Suppressor macrophage treated with lipopolysaccharide for 4 hours (primary cell): ENCODE measurements at regions not wholly inside any gene's neighbourhood (a gene's known extent, or its start where the extent isn't known, plus 50 kb on each side); places are given as distances from the start of the nearest gene placed in this dataset.
A peak's percentile ranks its signal among the peaks of the same experiment; 100 is the strongest.
"Not testable (repeated sequence)": the region's sequence is repeated elsewhere in the genome, so short reads cannot be mapped to it uniquely, and the experiment has no call there.

Source experiments
- DNase-seq: peaks from one replicate; pipeline ENCODE4 v3.0.0-alpha.2; 2020

DNA sequence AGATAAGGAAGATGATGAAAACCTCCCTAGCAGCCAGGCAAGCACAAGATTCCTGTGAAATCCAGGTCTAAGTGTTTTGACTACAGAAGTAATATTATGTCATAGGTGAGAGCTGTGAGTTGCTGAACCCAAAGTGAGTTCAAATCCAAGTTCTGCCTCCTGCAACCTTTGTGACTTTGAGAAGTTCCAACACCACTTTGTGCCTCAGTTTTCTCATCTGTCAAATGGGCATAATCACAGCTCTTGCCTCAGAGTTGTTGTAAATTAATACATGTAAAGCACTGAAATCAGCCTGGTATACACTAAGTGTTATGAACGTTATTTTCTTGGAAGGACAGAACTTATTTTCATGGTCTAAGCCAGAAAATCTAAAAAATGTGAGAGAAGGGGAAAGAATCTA, 210.3 kb upstream of the FRG2C start:
- DNase-seq: not testable (repeated sequence)

DNA sequence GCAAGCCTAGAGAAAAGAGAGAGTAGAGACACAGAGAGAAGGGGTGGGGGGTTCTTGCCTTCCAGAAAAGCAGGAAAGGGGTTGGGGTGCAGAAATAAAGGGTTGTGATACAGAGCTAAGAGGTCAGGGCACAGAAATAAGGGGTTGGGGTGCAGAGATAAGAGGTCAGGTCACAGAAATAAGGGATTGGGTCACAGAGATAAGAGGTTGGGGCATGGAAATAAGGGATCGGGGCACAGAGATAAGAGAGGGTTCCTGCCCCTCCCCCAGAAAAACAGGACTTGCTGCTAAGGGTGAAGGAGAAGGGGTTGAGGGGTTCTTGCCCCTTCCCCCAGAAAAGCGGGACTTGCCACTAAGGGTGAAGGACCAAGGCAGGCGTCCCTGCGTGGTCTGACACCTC, 189.6 kb upstream of the FRG2C start:
- DNase-seq: not testable (repeated sequence)

DNA sequence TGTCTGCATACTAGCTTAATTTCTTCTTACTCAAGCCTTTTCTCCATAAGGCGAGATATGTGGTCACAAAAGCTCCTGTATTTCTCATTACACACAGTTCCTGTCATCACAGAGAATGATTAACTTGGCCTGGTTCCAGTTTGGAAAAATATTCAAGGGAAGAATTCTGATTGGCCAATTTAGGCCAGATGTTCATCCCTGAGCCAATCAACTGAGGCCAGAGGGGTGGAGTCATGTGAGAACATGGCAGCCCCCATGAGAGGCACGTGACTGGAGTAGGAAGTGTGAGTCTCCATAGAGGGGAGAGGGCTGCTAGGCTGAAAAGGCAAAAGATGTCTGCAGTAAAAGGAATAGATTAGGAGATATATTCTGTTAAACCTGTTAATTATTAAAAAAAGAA, 167.5 kb upstream of the FRG2C start:
- DNase-seq: not testable (repeated sequence)

DNA sequence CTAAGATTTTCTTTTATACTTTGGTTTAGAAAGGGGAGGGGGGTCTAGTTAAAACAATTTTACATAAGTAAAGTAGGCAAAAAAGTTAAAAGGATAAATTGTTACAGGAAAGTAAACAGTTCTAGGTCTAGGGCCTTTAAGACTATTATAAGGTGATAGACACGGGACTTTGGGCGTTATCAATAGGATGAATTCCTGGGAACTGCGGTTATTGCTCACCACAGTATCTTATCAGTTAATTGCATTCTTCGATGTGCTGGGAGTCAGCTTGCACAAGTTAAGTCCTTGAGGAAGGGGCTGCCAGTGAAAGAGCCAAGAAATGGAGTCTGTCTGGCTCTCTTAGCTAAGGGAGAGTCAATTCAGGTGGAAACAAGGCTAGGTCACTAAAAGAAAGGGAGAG, 163.8 kb upstream of the FRG2C start:
- DNase-seq: not testable (repeated sequence)

DNA sequence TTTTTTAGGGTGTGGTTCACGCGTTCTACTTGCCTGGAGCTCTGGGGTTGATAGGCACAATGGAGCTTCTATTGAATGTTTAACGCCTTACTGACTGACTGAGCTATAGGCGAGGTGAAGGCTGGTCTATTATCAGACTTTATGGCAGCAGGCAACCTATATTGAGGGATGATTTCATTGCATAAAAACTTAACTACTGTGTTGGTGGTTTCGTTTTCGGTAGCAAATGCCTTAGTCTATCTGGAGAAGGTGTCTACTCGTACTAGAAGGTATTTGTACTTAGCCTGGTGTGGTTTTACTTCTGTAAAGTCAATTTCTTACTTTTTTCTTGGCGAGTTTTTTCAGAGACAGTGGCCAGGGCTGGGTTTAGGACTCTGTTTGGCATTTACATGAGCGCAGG, 162.0 kb upstream of the FRG2C start:
- DNase-seq: not testable (repeated sequence)

DNA sequence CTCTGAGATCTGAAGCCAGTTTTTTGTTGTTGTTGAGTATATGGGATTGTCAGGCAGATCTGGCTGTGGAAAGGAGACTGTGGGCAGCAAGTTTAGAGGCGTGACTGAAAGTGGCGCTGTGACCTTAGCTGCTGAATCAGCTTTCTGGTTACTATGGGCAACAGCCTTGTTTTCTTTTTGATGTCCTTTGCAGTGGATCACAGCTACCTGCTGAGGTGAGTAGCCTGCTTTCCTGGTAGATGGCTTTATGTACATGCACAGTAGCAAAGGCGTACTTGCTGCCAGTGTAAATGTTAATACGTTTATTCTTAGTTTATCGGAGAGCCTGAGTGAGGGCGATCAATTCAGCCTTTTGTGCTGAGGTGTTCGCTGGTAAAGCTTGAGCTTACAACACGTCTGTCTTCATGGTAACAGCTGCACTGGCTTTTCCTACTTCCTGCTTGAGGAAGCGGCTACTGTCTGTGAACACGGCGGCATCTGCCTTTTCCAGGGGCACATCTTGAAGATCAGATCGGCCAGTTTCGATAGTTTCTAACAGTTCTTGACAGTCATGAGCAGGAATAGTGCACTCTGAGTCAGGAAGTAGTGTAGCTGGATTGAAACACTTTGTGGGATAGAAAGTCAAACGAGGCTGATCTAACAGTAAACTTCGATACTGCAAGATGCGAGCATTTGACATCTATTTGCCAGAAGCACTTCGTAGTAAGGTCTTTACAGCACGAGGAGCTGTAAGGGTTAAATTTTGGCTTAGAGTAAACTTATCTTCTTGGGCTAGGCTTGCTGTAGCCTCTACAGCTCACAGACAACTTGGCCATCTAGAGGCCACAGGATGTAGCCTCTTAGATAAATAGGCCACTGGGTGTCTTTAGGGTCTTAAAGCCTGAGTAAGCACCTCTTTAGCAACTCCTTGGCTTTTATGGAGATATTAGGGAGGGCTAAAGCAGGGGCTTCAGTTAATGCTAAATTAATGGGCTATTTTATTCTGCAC, 161.1 kb upstream of the FRG2C start:
- DNase-seq: not testable (repeated sequence)

DNA sequence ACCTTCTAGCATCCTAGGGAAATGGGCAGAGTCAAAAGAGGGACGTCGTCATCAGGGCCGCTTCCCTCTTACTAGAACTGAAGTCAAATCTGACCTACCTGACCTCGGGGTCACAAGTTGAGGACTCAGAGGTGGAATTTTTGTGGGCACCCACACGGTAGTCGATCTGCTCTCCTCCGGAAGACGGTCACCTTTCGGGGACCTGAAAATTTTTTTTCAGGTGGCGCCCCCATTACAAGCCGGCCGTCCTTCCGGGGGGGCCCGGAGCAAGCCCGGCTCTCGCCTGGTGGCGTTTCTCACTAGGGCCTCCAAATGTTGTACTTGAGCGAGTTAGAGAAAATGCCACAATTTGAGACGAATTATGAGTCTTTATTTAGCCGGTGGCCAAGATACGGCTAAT, 157.5 kb upstream of the FRG2C start:
- no peak for DNase-seq

DNA sequence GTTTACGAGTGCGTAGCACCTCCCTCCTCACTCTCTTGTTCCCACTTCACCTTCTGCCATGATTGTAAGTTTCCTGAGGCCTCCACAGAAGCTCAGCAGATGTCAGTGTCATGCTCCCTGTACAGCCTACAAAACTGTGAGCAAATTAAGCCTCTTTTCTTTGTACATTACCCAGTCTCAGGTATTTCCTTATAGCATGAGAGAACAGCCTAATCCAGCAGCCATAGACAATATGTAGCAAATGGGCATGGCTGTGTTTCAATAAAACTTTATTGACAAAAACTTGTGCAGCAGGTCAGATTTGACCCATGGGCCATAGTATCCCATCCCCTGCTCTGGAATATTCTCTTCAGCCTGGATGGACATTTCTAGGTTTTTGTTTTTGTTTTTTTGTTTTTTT, 156.2 kb upstream of the FRG2C start:
- not testable (repeated sequence) for DNase-seq

DNA sequence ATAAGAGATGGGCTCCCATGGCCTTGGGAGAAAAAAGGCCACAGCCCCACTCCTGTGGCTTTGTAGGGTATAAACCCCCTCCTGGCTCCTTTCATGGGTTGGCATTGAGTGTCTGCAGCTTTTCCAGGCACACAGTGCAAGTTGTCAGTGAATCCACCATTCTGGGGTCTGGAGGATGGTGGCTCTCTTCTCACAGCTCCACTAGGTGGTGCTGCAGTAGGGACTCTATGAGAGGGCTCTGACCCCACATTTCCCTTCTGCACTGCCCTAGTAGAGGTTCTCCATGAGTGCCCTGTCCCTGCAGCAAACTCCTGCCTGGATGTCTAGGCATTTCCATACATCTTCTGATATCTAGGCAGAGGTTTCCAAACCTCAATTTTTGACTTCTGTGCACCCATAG, 136.5 kb upstream of the FRG2C start:
- not testable (repeated sequence) for DNase-seq

DNA sequence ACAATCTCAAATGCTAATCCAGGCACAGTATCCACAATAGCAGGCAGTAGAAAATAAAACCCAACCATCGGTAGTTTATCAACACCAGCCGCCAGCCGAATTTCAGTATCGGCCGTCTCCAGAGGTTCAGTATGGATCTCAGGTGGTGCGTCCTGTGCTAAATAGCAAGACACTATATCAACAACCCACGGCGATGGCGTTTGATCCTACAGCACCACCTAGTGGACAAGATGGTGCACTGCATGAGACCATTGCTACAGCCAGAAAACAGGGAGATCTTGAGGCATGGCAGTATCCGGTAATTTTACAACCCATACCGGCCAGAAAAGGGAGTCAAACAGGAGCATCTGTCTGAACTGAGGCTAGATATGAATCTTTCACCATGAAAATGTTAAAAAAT, 112.0 kb upstream of the FRG2C start:
- DNase-seq: peak; percentile 39

DNA sequence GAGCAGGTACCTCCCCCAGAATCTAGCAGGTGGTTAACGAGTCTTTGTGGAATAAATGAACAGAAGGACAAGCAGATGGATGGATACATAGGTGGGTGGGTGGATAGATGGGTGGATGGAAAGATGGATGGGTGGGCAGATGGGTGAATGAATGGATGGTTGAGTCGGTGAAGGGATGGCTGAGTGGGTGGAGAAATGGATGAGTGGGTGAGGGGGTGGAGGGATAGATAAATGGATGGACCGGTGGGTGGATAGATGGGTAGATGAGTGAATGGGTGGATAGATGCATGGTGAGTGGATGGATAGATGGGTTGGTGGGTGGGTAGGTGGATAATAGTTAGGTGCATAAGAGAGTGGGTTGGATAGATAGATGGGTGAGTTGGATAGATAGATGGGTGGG, 99.7 kb upstream of the FRG2C start:
- not testable (repeated sequence) for DNase-seq

DNA sequence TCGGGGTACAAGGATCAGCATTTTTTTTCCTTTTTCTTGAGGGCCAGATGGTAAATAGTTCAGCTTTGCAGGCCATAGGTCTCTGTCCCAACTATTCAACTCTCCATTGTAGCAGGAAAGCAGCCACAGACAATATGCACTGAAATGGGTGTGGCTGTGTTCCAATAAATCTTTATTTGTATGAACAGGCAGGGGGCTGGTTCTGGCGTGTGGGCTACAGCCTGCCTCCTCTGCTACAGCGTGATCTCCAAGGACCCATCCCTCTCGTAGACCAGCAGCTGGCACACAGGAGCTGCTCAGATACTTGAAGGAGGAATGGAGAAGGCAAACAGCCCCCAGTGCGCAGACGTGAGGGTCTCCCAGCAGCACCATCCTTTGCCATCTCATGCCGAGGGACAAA, 91.8 kb upstream of the FRG2C start:
- not testable (repeated sequence) for DNase-seq

DNA sequence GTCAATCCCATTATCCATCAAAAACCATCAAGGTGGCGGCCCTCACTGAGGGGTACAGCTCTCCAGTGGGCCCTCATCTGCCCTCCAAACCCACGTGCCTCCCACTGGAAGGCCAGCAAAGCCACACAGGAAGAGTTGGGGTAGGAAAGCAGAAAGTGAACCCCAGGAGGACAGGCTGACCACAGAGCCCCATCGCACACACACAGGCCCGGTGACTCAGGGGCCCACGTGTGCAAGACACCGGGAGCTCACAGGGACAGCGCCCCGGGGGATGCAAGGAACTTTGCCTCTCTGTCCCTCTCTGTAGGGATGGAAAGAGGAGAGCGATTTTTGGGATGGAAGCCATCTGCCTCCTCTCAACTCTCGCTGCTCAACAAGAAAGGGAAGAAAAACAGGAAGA, 85.0 kb upstream of the FRG2C start:
- not testable (repeated sequence) for DNase-seq

DNA sequence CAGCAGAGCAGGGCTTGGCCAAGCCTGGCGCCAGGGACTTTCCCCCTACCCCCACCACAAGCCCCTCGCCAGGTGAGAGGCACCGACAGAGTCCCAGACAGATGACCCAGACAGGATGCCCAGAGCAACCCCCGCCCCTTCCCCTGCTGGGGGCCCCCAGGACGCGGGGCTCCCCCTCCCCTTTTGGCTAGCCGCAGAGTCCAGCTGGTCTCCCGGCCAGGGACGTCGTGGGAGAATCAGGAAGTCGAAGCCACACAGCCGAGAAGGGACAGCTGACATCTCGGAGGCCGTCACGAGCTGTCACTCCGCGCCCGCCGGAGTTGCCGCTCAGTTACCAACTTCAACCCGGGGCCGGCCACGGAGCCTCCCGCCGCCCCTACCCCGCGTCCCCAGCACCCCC, 84.6 kb upstream of the FRG2C start:
- peak; percentile 3 for DNase-seq

DNA sequence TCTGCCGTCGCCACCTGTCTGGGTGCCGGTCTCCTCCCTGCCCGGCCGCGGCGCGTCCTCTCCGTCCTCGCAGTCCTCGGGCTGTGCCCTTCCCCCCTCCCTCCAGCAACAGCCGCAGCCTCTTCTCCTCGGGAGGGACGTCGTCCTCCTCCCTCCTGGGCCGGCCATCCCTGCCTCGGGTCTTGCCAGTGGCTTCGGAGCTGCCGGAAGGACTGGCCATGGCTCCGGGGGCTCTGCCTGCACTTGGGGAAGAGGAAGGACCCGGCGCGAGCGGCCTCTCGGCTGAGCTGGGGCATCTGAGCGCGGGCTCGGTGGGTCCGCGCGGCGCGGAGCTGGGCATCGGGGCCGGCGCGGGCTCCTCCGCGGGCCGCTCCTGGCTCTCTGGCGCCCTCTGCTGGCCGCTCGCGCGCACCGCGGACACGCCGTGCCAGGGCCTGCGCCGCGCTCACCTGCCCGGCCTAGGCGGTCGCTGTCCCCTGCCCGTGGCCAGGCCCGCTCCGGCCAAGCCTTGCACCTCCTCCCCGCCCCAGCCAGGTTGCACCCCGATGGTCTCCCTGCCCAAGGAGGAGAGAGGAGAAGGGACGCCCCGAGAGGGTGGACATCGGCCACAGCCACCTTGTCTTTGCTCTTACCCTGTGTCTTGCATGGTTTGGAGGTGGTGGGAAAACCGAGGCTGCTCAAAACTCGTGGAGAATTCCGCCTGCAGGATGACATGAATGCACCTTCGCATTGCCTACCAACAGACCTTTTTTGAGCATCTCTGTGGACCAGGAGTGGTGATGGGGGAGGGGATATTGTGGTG, 83.9 kb upstream of the FRG2C start:
- DNase-seq: peak; percentile 19

DNA sequence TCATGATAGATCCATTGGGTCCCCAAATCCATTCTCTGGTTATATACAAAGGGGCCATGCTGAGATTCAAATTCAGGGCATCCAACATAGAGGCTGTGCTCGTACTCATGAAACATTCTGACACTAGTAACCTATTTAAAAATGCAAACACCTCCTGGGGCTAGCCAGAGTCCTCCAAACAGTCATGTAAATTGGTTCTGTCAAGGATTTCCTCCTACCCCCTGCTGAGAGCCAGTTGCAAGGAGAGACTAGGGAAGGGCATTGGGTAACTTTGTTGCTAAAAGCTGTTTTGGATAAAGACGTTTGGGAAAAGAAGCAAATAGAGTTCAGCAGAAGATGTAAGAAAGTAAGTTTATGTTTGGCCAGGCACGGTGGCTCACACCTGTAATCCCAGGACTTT, 81.6 kb upstream of the FRG2C start:
- DNase-seq: not testable (repeated sequence)

DNA sequence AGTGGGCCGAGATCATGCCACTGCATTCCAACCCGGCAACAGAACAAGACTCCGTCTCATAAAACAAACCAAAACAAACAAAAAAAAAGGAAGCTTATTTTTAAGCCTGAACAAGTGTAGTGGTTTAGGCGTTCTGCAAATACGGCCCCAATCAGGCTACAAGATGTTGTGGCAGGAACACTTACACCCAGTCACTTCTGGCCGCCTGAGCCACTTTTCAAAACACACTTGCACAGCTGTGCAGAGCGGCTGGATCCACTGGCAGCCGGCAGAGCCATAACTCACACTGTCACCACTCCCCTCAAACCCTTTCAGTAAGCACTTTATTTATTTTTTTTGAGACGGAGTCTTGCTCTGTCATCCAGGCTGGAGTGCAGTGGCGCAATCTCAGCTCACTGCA, 81.0 kb upstream of the FRG2C start:
- not testable (repeated sequence) for DNase-seq

DNA sequence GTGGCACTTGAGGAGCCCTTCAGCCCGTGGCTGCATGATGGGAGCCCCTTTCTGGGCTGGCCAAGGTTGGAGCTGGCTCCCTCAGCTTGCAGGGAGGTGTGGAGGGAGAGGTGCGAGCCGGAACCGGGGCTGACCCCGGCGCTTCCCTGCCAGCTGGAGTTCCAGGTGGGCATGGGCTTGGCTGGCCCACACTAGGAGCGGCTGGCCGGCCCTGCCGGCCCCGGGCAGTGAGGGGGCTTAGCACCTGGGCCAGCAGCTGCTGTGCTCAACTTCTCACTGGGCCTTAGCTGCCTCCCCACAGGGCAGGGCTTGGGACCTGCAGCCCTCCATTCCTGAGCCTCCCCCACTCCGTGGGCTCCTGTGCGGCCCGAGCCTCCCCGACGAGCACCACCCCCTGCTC, 76.4 kb upstream of the FRG2C start:
- not testable (repeated sequence) for DNase-seq

DNA sequence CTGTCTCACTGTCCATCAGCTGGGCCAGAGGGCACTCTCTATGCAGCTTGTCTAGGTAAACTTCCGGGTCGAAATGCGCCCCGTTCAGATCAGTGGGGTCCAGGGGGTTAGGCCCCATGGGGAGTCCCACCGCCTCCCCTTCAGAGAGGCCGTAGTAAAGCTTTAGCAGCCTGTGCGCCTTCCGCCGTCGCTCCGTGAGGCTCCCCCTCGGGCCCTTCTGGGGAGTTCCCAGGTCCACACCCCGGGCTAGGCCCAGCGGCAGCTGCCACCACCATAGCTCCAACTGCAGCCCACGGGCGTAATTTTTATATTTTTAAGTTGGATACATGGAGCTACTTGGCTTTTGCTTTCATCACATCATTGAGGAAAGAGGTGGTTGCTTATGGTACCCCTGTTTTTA, 73.7 kb upstream of the FRG2C start:
- not testable (repeated sequence) for DNase-seq

DNA sequence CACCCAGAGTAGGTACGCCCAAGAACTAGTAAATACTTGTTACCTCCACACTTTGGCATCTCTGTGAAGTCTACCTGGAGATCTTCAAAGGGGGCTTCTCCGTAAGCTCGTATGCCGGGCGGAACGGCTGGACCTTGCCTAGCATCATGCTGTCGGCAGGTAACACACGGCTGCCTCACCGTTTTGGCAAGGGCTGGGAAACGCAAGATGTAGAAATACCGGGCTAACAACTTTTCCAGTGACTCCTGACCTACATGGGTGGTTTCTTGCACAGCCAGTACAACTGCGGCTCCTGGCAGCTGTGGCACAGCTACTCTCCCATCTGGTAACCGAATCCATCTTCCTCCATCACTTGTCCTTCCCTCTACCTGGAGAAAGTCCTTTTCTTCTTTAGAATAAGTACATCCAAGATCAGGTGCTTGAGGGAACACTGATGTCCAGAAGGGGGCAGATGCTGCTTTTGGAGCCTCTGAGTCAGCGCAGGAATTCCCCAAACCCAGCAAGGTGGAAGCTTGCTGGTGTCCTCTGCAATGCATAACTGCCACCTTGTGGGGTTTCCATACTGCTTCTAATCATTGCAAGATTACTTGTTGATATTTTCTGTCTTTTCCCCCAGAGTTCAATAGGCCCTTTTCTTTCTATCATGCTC, 59.7 kb upstream of the FRG2C start:
- peak; percentile 14 for DNase-seq

DNA sequence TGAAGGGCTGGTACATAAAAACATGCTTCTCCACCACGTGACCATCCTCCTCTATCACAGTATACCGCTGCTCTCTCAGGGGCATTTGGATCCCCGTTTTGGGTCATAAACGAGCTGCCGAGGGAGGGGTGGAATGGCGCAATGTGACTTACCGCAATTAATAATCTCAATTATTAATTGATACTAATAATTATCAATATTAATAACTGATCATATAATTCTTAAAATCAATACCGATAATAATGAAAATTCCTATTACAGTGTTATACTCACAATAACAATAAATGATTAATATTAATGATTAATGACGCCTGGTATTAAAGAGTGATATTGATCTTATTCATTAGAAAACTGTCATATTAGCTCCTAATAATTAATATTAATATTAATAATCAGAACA, 56.1 kb upstream of the FRG2C start:
- not testable (repeated sequence) for DNase-seq

DNA sequence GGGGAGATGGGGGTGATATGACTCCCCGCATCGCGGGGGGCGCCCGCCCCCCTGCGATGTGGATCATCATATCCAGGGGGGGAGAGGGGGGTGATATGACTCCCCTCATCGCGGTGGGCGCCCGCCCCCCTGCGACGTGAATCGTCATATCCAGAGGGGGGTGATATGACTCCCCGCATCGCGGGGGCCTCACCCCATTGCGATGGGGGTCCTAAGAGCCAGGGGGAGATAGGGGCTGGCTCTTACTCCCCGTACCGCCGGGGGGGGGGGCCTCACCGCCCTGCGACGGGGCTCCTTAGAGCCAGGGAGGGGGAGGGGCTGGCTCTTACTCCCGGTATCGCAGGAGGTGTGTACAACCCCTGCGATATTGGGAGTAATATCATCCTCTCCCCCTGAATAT, 54.5 kb upstream of the FRG2C start:
- not testable (repeated sequence) for DNase-seq

DNA sequence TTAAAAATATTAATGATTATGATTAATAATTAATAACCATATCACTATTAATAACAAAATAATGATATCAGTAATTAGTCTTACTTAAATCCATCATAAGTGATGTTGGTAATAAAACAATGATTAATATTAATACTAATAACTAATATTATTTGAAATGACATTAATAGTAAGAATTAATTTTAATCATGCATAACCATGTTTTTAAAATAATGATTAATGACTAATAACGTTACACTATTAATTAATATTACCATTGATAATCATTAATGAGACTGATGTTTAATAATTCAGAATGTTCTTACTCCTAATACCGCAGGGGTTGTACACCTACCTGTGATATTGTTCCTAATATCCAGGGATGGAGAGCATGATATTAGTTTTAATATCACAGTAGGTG, 53.4 kb upstream of the FRG2C start:
- no peak for DNase-seq
